NCI-H69 (cell line): ENCODE measurements at regions not wholly inside any gene's neighbourhood (a gene's known extent, or its start where the extent isn't known, plus 50 kb on each side); places are given as distances from the start of the nearest gene placed in this dataset.

Source experiments
- DNase-seq: peaks from one replicate; lab custom pipeline; 2025; lab: John Stamatoyannopoulos, UW

DNA sequence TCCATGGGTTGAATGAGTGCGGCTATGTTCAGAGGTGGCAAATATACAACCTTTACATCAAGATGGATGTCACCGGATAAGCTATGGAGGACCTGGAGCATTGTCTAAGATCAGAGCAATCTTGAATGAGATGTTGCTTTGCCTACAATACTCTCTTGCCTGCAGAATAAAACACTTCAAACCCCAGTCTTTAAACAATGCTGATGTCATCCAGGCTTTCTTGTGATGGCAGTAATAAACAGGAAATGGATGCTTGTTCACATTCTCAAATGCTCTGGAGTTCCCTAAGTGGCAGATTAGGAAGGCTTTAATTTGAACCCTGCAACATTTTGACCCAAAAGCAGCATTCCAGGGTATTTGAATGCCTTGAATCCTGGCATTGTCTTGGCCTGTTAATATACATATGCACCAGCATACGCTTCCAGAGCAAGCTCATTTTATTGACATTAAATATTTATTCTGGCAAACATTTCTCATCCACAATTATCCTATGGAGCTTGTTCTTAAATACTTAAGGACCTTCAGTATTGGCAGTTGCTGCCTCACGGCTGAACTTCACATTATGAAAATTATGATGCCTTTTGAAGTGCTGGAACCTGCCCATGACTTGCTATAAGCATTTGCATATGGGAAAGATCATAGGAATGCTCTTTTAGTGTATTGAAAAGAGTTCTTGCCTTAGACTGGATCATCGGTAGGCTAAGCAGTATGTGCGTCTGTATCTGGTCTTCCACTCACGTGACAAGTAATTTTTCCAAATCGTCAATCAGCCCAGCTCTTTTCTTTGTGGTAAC, 422.7 kb downstream of the SIPA1L2 start:
- no peak for DNase-seq

GRCh38 chr1:232204269-232204668, 425.7 kb downstream of the SIPA1L2 start:
- DNase-seq: no peak

- DNase-seq: no peak
Observed at GRCh38 chr1:232201024-232201423, 428.9 kb downstream of the SIPA1L2 start.

DNA sequence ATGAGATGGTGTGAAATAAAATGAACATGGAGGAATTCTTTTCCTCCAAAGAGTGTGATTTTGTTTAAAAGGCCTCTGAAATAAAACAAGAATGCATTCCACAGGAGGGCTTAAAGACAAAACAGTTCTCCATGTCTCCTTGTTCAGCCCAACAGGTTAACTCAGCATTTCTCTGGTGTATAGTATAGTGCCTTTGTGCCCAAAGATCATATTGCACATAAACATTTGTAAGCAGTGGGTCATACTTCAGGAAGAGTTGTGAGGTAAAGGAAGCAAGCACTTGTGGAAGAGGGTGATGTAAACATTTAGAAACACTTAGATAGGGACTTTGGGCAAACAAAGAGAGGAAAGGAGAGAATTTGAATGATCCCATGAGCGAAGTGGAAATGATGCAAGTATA, 433.9 kb downstream of the SIPA1L2 start:
- no peak for DNase-seq

DNA sequence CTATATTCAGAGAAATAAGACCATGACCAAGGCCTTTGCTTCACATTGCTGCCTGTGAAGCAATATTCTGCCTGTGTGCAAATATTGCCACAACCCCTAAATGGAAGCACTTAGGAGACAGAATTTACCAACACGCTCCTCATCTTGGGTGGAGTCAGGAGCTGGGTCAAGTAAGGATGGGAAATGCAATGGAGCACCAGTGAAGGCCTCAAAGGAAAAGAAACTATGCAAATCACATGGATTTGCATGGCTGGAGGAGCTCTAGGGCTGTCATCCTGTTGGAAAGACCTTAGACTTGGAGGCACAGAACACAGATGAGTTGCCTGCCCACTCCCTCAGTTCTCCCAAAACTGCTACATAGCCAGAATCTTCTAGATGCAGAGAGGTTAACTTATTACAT, 435.5 kb downstream of the SIPA1L2 start:
- DNase-seq: no peak

DNA sequence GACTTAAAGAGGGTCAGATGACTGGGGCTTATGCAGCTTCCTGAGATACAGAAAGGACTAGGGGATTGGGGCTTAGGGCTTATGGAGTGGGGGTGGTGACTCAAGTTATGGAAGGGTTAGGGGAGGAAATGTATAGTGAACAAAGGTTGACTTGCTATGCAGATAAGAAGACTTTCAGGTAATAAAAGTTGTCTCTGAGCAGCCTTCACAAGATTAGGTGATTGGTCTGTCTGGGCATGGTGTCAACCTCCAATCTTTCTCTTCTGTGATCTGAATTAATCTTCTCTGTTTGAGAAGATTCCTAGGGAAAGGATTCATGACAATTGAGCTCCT, 436.5 kb downstream of the SIPA1L2 start:
- DNase-seq: no peak

GRCh38 chr1:232192781-232193450, 437.0 kb downstream of the SIPA1L2 start:
- no peak for DNase-seq

- DNase-seq: no peak
Observed at GRCh38 chr1:232191560-232191959, 438.4 kb downstream of the SIPA1L2 start.

DNA sequence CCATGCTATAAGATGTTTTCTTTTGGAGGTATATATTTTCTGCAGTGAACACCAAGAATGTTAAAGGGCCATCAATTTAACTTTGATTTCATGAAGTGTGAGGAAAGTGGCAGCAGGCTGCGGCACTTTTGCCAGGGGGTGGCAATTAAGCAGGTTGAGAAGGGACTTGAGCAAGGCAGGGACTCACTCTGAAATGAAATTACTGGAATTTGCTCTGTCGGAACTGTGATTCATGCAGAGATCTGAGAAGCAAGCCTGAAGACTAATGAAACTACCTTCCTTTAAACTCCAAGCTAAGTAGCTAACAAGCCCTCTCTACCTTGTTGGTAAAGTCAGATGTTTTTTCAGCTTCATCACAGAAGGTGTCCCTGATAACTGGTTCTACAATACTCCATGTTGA, 441.6 kb downstream of the SIPA1L2 start:
- no peak for DNase-seq

- no peak for DNase-seq
Observed at GRCh38 chr1:232186931-232187330, 443.0 kb downstream of the SIPA1L2 start.

DNA sequence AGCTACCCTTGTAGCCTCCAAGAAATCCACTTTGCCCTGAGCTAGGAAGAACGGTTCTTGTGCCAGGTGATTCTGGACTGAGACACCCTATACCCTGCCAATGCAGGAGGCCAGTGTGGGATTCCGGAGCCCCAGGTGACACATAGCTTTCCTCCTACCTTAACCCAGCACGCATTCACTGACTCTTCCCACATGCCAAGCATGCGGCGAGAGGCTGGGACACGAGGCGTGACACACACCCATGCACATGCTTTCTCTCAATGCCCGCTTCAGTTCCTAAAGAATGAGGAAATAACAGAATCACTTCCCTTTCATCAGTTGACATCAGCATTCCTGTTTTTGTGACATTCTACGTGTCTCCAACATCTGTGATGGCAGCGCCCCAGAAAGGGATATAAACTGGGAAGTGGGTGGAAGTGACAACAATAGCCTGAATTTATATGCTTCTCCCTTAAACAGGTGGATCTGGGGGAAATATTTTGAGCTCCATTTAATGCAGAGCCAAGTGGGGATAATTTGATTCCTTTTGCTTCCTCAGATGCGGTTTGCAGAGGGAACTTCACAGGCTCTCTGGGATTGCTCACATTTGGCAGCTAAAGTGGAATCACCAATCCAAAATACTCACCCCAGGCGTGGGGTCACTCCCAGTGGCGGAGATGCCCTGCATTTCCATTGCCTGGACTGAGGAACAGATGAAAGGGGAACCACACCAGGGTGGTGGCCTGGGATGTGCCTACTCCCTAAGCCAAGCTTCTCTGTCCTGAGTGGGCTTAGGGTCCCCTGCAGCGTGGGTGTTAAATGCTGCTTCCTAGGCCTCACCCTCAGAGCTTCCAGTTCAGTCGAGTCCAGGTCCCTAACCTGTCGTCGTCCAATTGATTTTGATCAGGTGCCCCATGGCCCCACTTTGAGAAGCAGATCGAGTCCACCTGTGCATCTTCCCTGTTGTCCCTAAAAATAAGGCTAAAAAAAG, 445.1 kb downstream of the SIPA1L2 start:
- DNase-seq: no peak

GRCh38 chr1:232183802-232184201, 446.1 kb downstream of the SIPA1L2 start:
- DNase-seq: peak; percentile 8

- no peak for DNase-seq
Observed at GRCh38 chr1:232183266-232183800, 446.6 kb downstream of the SIPA1L2 start.

GRCh38 chr1:232182236-232182635, 447.7 kb downstream of the SIPA1L2 start:
- DNase-seq: no peak

GRCh38 chr1:232180779-232181136, 449.2 kb downstream of the SIPA1L2 start:
- DNase-seq: no peak

GRCh38 chr1:232179896-232180778, 449.8 kb downstream of the SIPA1L2 start:
- no peak for DNase-seq

- DNase-seq: no peak
Observed at GRCh38 chr1:232178191-232178590, 451.7 kb downstream of the SIPA1L2 start.

DNA sequence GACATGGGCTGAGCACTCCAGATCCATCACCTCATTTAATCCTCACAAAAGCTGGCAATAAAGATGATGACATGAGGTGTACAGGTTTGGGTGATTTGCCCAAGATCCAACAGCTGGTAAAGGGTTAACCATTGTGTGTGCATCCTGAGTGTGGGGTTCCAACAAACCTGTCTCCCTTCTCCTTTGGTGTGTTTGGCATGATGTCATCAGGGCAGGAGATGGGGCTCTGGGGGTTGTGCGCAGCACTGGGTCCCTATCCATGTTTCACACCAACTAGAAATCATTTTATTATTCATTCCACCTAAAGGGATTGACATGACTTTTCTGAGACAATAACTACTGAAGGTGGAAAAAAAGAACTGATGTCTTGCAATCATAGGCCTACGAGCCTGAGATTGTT, 452.5 kb downstream of the SIPA1L2 start:
- DNase-seq: no peak

- no peak for DNase-seq
Observed at GRCh38 chr1:232176222-232176621, 453.7 kb downstream of the SIPA1L2 start.

- DNase-seq: peak; percentile 69
Observed at GRCh38 chr1:232174306-232174705, 455.6 kb downstream of the SIPA1L2 start.

DNA sequence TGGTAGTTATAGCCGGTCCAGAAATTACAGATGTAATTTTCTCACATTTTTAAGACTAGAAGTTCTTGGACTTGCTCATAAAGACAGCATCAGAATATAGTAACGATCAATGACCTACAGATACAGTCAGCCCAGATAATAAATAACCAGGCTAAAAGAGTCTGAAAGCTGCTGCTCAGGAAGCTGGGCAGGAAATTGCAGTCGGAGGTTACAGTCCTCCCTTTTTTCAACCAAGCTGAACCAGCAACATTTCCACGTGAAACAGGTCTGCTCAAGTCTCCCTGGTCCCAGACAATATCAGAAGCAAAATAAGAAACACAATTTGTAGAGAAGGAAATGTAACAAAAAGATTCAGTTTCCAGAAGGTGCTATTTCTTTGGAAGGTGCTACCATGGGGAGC, 457.4 kb downstream of the SIPA1L2 start:
- no peak for DNase-seq
